ENCODE measurements at regions not wholly inside any gene's neighbourhood (a gene's known extent, or its start where the extent isn't known, plus 50 kb on each side); places are given as distances from the start of the nearest gene placed in this dataset.

DNA sequence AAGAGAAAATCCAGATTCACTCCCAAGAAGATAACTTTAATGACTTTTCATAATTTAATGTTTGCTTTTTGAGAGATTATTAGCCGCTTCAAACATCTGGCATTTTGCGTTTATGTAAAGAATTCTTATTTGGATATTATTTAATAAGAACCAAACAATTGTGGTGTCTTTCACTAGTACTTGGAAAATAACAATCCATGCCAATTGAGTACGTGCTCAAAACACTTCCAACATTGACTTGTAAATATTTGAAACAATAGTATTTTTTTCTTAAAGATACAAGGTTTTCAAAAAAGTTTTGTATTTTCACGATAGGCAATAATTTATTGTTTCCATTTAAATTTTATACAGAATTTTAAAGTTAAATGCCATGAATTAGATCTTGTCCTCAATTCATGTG, 498.7 kb downstream of the AMY1C start:
- BruUV-seq (replicated peaks), result no TSS peak
- no peak overlapping the region for H3K4me3 ChIP-seq (ENCODE audit: low read depth in 2 of 2, low read length in 2 of 2)
- no peak for DNase-seq (ENCODE audit: low read depth, low spot score)
- intact Hi-C loops (cut with micrococcal nuclease; ENCODE audit: unreplicated experiment), result no loop called here
- TF ChIP-seq SIN3A (IDR thresholded peaks at IDR 0.05; ENCODE audit: borderline replicate concordance, insufficient read depth, low read depth, low read length), result no peak
- TF ChIP-seq, protein P1, sequence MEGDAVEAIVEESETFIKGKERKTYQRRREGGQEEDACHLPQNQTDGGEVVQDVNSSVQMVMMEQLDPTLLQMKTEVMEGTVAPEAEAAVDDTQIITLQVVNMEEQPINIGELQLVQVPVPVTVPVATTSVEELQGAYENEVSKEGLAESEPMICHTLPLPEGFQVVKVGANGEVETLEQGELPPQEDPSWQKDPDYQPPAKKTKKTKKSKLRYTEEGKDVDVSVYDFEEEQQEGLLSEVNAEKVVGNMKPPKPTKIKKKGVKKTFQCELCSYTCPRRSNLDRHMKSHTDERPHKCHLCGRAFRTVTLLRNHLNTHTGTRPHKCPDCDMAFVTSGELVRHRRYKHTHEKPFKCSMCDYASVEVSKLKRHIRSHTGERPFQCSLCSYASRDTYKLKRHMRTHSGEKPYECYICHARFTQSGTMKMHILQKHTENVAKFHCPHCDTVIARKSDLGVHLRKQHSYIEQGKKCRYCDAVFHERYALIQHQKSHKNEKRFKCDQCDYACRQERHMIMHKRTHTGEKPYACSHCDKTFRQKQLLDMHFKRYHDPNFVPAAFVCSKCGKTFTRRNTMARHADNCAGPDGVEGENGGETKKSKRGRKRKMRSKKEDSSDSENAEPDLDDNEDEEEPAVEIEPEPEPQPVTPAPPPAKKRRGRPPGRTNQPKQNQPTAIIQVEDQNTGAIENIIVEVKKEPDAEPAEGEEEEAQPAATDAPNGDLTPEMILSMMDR (IDR thresholded peaks at IDR 0.05), result no peak
- TF ChIP-seq, protein P2, sequence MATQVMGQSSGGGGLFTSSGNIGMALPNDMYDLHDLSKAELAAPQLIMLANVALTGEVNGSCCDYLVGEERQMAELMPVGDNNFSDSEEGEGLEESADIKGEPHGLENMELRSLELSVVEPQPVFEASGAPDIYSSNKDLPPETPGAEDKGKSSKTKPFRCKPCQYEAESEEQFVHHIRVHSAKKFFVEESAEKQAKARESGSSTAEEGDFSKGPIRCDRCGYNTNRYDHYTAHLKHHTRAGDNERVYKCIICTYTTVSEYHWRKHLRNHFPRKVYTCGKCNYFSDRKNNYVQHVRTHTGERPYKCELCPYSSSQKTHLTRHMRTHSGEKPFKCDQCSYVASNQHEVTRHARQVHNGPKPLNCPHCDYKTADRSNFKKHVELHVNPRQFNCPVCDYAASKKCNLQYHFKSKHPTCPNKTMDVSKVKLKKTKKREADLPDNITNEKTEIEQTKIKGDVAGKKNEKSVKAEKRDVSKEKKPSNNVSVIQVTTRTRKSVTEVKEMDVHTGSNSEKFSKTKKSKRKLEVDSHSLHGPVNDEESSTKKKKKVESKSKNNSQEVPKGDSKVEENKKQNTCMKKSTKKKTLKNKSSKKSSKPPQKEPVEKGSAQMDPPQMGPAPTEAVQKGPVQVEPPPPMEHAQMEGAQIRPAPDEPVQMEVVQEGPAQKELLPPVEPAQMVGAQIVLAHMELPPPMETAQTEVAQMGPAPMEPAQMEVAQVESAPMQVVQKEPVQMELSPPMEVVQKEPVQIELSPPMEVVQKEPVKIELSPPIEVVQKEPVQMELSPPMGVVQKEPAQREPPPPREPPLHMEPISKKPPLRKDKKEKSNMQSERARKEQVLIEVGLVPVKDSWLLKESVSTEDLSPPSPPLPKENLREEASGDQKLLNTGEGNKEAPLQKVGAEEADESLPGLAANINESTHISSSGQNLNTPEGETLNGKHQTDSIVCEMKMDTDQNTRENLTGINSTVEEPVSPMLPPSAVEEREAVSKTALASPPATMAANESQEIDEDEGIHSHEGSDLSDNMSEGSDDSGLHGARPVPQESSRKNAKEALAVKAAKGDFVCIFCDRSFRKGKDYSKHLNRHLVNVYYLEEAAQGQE (IDR thresholded peaks at IDR 0.05; ENCODE audit: insufficient read depth in 1 of 2, low read depth in 2 of 2, low read length in 1 of 2), result no peak
- H3K4me1 ChIP-seq (ENCODE audit: control insufficient read depth, insufficient read depth, low read length), result no peaks in the 10 kb centered on the region
- in situ Hi-C loops (cut with HindIII; ENCODE audit: low pct_unique_long_range_greater_than_20kb, low sequenced_read_pairs), result no loop called here
- H3K27me3 ChIP-seq (ENCODE audit: control insufficient read depth, insufficient read depth, low read length), result no peaks in the 10 kb centered on the region
- no peaks in the 10 kb centered on the region for H3K36me3 ChIP-seq (ENCODE audit: control insufficient read depth, insufficient read depth, low read length)
- POLR2A ChIA-PET, result no interaction called here
- H3K27ac ChIP-seq (ENCODE audit: low read length), result no peak overlapping the region
- H3K9me3 ChIP-seq (ENCODE audit: control insufficient read depth, insufficient read depth, low read depth, low read length), result peaks cover 3% of the 10 kb centered on the region; the same call in 1 of the 2 replicates
- CTCF ChIA-PET, result no interaction called here
- ATAC-seq, result no peak

DNA sequence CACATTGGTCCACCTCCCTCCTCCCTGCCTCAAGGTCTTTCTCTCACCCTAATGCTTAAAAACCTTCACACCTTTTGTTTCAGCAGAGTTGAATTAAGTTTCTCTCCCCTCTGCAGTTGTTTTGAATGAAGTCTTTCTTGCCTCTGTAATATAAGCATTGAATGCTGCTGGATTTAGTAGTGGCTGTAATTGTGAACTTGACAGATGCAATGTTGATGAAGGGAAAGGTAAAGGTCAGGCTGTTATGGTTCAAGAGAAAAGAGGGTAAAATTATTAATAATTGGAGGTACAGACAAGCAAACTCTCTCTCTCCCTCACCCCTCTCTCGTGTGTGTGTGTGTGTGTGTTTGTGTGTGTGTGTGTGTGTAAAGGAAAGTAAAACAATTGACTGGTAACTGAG, 509.8 kb downstream of the AMY1C start:
- H3K27me3 ChIP-seq (ENCODE audit: control insufficient read depth, insufficient read depth, low read length), result no peaks in the 10 kb centered on the region
- H3K9me3 ChIP-seq (ENCODE audit: control insufficient read depth, insufficient read depth, low read depth, low read length), result no peaks in the 10 kb centered on the region
- intact Hi-C loops (cut with micrococcal nuclease; ENCODE audit: unreplicated experiment), result no loop called here
- ChIA-PET CTCF (no interaction called here), POLR2A (no interaction called here)
- TF ChIP-seq, protein P2 (IDR thresholded peaks at IDR 0.05; ENCODE audit: insufficient read depth in 1 of 2, low read depth in 2 of 2, low read length in 1 of 2), result no peak
- TF ChIP-seq POLR2AphosphoS5 (IDR thresholded peaks at IDR 0.05; ENCODE audit: low read depth, low read length), result no peak
- no peak for TF ChIP-seq SIN3A (IDR thresholded peaks at IDR 0.05; ENCODE audit: borderline replicate concordance, insufficient read depth, low read depth, low read length)
- TF ChIP-seq, protein P1 (IDR thresholded peaks at IDR 0.05), result no peak
- no peak for TF ChIP-seq TCF7L2 (IDR thresholded peaks at IDR 0.05; ENCODE audit: low read depth, low read length)
- H3K4me3 ChIP-seq (ENCODE audit: low read depth in 2 of 2, low read length in 2 of 2), result no peak overlapping the region
- H3K36me3 ChIP-seq (ENCODE audit: control insufficient read depth, insufficient read depth, low read length), result no peaks in the 10 kb centered on the region
- no peak overlapping the region for H3K27ac ChIP-seq (ENCODE audit: low read length)
- DNase-seq (ENCODE audit: low read depth, low spot score), result no peak
- no peak for ATAC-seq
- no peaks in the 10 kb centered on the region for H3K4me1 ChIP-seq (ENCODE audit: control insufficient read depth, insufficient read depth, low read length)
- in situ Hi-C loops (cut with HindIII; ENCODE audit: low pct_unique_long_range_greater_than_20kb, low sequenced_read_pairs), result no loop called here
- BruUV-seq (replicated peaks), result no TSS peak

All from Panc1 (cell line).